H9 (cell line): ENCODE measurements at regions not wholly inside any gene's neighbourhood (a gene's known extent, or its start where the extent isn't known, plus 50 kb on each side); places are given as distances from the start of the nearest gene placed in this dataset.

Experiments used
- DNase-seq: peaks from one replicate; pipeline ENCODE4 v3.0.0-alpha.2; 2017
- H2AFZ ChIP-seq: one replicate; pipeline ENCODE4 v1.6.1; 2013; ENCODE audit warnings: mild to moderate bottlenecking, low read length, control low read depth, moderate library complexity
- H2AK5ac ChIP-seq: 2 replicates; pipeline ENCODE4 v1.6.1; 2013; ENCODE audit warnings: low read length, control low read depth, mixed read lengths; ENCODE audit not compliant: insufficient read length
- H2BK120ac ChIP-seq: one replicate; pipeline ENCODE4 v1.6.1; 2013; ENCODE audit warnings: low read depth, mild to moderate bottlenecking, low read length, control low read depth, inconsistent platforms; ENCODE audit not compliant: poor library complexity, severe bottlenecking
- H2BK12ac ChIP-seq: 2 replicates; pipeline ENCODE4 v1.6.1; 2013; ENCODE audit warnings: low read length, control low read depth, mixed read lengths, low read depth; ENCODE audit not compliant: insufficient read length
- H2BK15ac ChIP-seq: 2 replicates; pipeline ENCODE4 v1.6.1; 2013; ENCODE audit warnings: low read depth, low read length, control low read depth
- H2BK20ac ChIP-seq: one replicate; pipeline ENCODE4 v1.6.1; 2013; ENCODE audit warnings: low read depth, mild to moderate bottlenecking, low read length, control low read depth, inconsistent platforms; ENCODE audit not compliant: poor library complexity, severe bottlenecking
- H2BK5ac ChIP-seq: 2 replicates; pipeline ENCODE4 v1.6.1; 2013; ENCODE audit warnings: low read length, control low read depth, mixed read lengths; ENCODE audit not compliant: insufficient read length
- H3K14ac ChIP-seq: 2 replicates; pipeline ENCODE4 v1.6.1; 2013; ENCODE audit warnings: low read length, control low read depth; ENCODE audit not compliant: insufficient read depth
- H3K18ac ChIP-seq: 2 replicates; pipeline ENCODE4 v1.6.1; 2013; ENCODE audit warnings: low read depth, mild to moderate bottlenecking, mixed read lengths, low read length, control low read depth; ENCODE audit not compliant: insufficient read length
- H3K23ac ChIP-seq: 2 replicates; pipeline ENCODE4 v1.6.1; 2013; ENCODE audit warnings: low read length, control low read depth, mixed read lengths, low read depth; ENCODE audit not compliant: insufficient read length
- H3K23me2 ChIP-seq: 2 replicates; pipeline ENCODE4 v1.6.1; 2013; ENCODE audit warnings: low read depth, mild to moderate bottlenecking, mixed read lengths, low read length, control low read depth; ENCODE audit not compliant: insufficient read length, poor library complexity, severe bottlenecking
- H3K27ac ChIP-seq: 2 replicates; pipeline ENCODE4 v1.5.1; 2013; ENCODE audit warnings: low read length, control low read depth, mixed read lengths, low read depth; ENCODE audit not compliant: insufficient read length
- H3K27me3 ChIP-seq: 2 replicates; pipeline ENCODE4 v1.6.1; 2013; ENCODE audit warnings: low read length, control low read depth, inconsistent platforms; ENCODE audit not compliant: insufficient read depth
- H3K4ac ChIP-seq: 2 replicates; pipeline ENCODE4 v1.6.1; 2013; ENCODE audit warnings: low read depth, mild to moderate bottlenecking, control low read depth, inconsistent platforms, low read length, moderate library complexity
- H3K4me1 ChIP-seq: 2 replicates; pipeline ENCODE4 v1.6.1; 2013; ENCODE audit warnings: low read length, control low read depth, inconsistent platforms; ENCODE audit not compliant: insufficient read depth
- H3K4me2 ChIP-seq: 2 replicates; pipeline ENCODE4 v1.6.1; 2013; ENCODE audit warnings: low read length, control low read depth, mixed read lengths; ENCODE audit not compliant: insufficient read length, insufficient read depth
- H3K56ac ChIP-seq: 2 replicates; pipeline ENCODE4 v1.6.1; 2013; ENCODE audit warnings: low read depth, mild to moderate bottlenecking, mixed read lengths, low read length, control low read depth; ENCODE audit not compliant: insufficient read length
- H3K79me1 ChIP-seq: 2 replicates; pipeline ENCODE4 v1.6.1; 2013; ENCODE audit warnings: low read depth, mild to moderate bottlenecking, moderate library complexity, low read length, control low read depth, inconsistent platforms; ENCODE audit not compliant: insufficient read depth, poor library complexity, severe bottlenecking
- H3K79me2 ChIP-seq: 2 replicates; pipeline ENCODE4 v1.6.1; 2013; ENCODE audit warnings: low read length, control low read depth, inconsistent platforms; ENCODE audit not compliant: insufficient read depth
- H3K9ac ChIP-seq: 2 replicates; pipeline ENCODE4 v1.6.1; 2013; ENCODE audit warnings: low read length, control low read depth, mixed read lengths; ENCODE audit not compliant: insufficient read length; ENCODE audit errors: extremely low read depth
- H3K9me3 ChIP-seq: one replicate; pipeline ENCODE4 v1.6.1; 2013; ENCODE audit warnings: low read depth, low read length, inconsistent platforms; ENCODE audit not compliant: control insufficient read depth
- H3T11ph ChIP-seq: one replicate; pipeline ENCODE4 v1.6.1; 2013; ENCODE audit warnings: mild to moderate bottlenecking, low read length, control low read depth, inconsistent platforms
- H4K20me1 ChIP-seq: one replicate; pipeline ENCODE4 v1.6.1; 2013; ENCODE audit not compliant: control insufficient read depth, insufficient read length, insufficient read depth
- H4K5ac ChIP-seq: 2 replicates; pipeline ENCODE4 v1.6.1; 2013; ENCODE audit warnings: low read depth, mild to moderate bottlenecking, mixed read lengths, low read length, control low read depth; ENCODE audit not compliant: insufficient read length
- H4K8ac ChIP-seq: replicated peaks from 2 replicates; pipeline ENCODE4 v1.6.1; 2013; ENCODE audit warnings: low read length, control low read depth, mixed read lengths, low read depth; ENCODE audit not compliant: insufficient read length
- H4K91ac ChIP-seq: 2 replicates; pipeline ENCODE4 v1.6.1; 2013; ENCODE audit warnings: low read depth, mild to moderate bottlenecking, moderate library complexity, mixed read lengths, low read length, control low read depth; ENCODE audit not compliant: insufficient read length
- H3K27ac Mint-ChIP-seq, 3 experiments: 2 replicates in 2 of 3; 3 replicates in 1 of 3; pipeline ENCODE4 v1.8.0; 2020 to 2021; ENCODE audit warnings: mixed read lengths in 3 of 3, mild to moderate bottlenecking in 1 of 3, moderate library complexity in 1 of 3
- H3K27me3 Mint-ChIP-seq: 2 replicates; pipeline ENCODE4 v1.8.0; 2021; ENCODE audit warnings: low read depth, mild to moderate bottlenecking, moderate library complexity, mixed read lengths
- H3K36me3 Mint-ChIP-seq, 3 experiments: 2 replicates in 2 of 3; 3 replicates in 1 of 3; pipeline ENCODE4 v1.8.0; 2020 to 2021; ENCODE audit warnings: low read depth in 3 of 3, mixed read lengths in 3 of 3; ENCODE audit not compliant: insufficient read depth in 1 of 3
- H3K4me1 Mint-ChIP-seq, 2 experiments: 2 replicates each; pipeline ENCODE4 v1.8.0; 2020; ENCODE audit warnings: mixed read lengths in 2 of 2
- H3K4me3 Mint-ChIP-seq, 2 experiments: 2 replicates in 1 of 2; 3 replicates in 1 of 2; pipeline ENCODE4 v1.8.0; 2020 to 2021; ENCODE audit warnings: mild to moderate bottlenecking in 2 of 2, mixed read lengths in 2 of 2, moderate library complexity in 1 of 2
- H3K9me3 Mint-ChIP-seq, 2 experiments: 2 replicates in 1 of 2; 3 replicates in 1 of 2; pipeline ENCODE4 v1.8.0; 2020; ENCODE audit warnings: mild to moderate bottlenecking in 2 of 2, mixed read lengths in 2 of 2, moderate library complexity in 1 of 2
- WGBS: extraction: QIAGEN DNeasy Blood & Tissue Kit; methylation state at CpG from one replicate; pipeline ENCODE4 v1.1.7; 2013; ENCODE audit warnings: missing lambda C conversion rate, low lambda C conversion rate, mixed read lengths; ENCODE audit not compliant: insufficient read length; ENCODE audit errors: extremely low coverage; 5-methylcytosine and 5-hydroxymethylcytosine counted together
- TF ChIP-seq, protein P1 (sequence below): fragments of 200-600 bp; sonication (generic); conservative IDR thresholded peaks from 3 replicates; pipeline ENCODE4 v1.8.0; 2021; ENCODE audit warnings: antibody characterized with exemption, mild to moderate bottlenecking

DNA sequence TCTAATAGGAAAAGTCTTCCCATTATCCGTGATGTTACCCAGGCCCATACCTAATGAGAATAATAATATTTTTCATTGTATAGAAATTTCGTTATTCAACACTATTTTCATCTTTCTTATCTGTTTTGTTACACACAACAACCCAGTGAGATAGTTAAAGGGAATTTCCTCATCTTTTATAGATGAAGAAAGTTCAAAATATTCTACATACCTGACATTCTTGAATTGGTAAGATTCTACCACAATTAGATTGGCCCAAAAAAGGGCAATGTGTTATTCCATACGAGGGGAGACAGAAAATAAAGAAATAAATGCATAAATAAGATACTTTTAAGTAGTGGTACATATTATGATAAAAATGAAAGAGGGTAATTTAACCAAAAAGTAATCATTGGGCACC lies 405.5 kb upstream of the ADAMTS5 start:
- Histone ChIP-seq H3K23ac (no peak overlapping the region), H3K14ac (no peak overlapping the region), H2AK5ac (no peak overlapping the region), H4K8ac (no peak overlapping the region), H3K4me1 (peaks cover 7% of the 10 kb centered on the region; the same call in 1 of the 2 replicates), H2BK120ac (no peak overlapping the region), H3K18ac (no peak overlapping the region), H3K23me2 (no peaks in the 10 kb centered on the region), H2BK20ac (no peak overlapping the region), H3K9me3 (no peaks in the 10 kb centered on the region), H3T11ph (no peak overlapping the region), H3K56ac (no peak overlapping the region), H3K27ac (no peak overlapping the region), H2BK15ac (no peak overlapping the region), H4K91ac (no peak overlapping the region), H4K5ac (no peak overlapping the region), H3K4me2 (no peak overlapping the region), H3K4ac (no peak overlapping the region), H4K20me1 (no peaks in the 10 kb centered on the region), H2BK12ac (no peak overlapping the region), H3K79me1 (no peaks in the 10 kb centered on the region), H3K27me3 (no peaks in the 10 kb centered on the region), H3K79me2 (no peaks in the 10 kb centered on the region), H2BK5ac (no peak overlapping the region), H2AFZ (no peak overlapping the region), H3K9ac (no peak overlapping the region)
- H3K27ac Mint-ChIP-seq = no peak overlapping the region
- no peaks in the 10 kb centered on the region for H3K27me3 Mint-ChIP-seq
- DNase-seq = no peak
- peaks cover 17 to 26% of the 10 kb centered on the region in 2 experiments for H3K4me1 Mint-ChIP-seq
- TF ChIP-seq, protein P1, sequence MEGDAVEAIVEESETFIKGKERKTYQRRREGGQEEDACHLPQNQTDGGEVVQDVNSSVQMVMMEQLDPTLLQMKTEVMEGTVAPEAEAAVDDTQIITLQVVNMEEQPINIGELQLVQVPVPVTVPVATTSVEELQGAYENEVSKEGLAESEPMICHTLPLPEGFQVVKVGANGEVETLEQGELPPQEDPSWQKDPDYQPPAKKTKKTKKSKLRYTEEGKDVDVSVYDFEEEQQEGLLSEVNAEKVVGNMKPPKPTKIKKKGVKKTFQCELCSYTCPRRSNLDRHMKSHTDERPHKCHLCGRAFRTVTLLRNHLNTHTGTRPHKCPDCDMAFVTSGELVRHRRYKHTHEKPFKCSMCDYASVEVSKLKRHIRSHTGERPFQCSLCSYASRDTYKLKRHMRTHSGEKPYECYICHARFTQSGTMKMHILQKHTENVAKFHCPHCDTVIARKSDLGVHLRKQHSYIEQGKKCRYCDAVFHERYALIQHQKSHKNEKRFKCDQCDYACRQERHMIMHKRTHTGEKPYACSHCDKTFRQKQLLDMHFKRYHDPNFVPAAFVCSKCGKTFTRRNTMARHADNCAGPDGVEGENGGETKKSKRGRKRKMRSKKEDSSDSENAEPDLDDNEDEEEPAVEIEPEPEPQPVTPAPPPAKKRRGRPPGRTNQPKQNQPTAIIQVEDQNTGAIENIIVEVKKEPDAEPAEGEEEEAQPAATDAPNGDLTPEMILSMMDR = no peak
- peaks cover 0 to 5% (median 4%) of the 10 kb centered on the region in 3 experiments; a peak in 4 of 7 replicates for H3K36me3 Mint-ChIP-seq
- WGBS = no CpG with 5 or more reads among the region's 3 CpGs
- no peak overlapping the region for H3K4me3 Mint-ChIP-seq
- no peaks in the 10 kb centered on the region; a peak in 2 of 5 replicates for H3K9me3 Mint-ChIP-seq
